ENCODE measurements at regions not wholly inside any gene's neighbourhood (a gene's known extent, or its start where the extent isn't known, plus 50 kb on each side); places are given as distances from the start of the nearest gene placed in this dataset.

GRCh38 chr13:22369090-22369489, 698.2 kb downstream of the FGF9 start (continued):
- TF ChIP-seq TBP (IDR thresholded peaks at IDR 0.05; ENCODE audit: low read depth, low read length) (no peak), RAD21 (IDR thresholded peaks at IDR 0.05 in 1 of 2, conservative IDR thresholded peaks at IDR 0.05 in 1 of 2; ENCODE audit: low read depth in 2 of 2, low read length in 2 of 2) (no peak), CHD1 (IDR thresholded peaks at IDR 0.05; ENCODE audit: low read depth, low read length) (no peak), JUND (IDR thresholded peaks at IDR 0.05; ENCODE audit: low read length) (no peak), ZNF274 (IDR thresholded peaks at IDR 0.05; ENCODE audit: borderline replicate concordance, extremely low read depth, low read length) (no peak)
- TF ChIP-seq, protein P1, sequence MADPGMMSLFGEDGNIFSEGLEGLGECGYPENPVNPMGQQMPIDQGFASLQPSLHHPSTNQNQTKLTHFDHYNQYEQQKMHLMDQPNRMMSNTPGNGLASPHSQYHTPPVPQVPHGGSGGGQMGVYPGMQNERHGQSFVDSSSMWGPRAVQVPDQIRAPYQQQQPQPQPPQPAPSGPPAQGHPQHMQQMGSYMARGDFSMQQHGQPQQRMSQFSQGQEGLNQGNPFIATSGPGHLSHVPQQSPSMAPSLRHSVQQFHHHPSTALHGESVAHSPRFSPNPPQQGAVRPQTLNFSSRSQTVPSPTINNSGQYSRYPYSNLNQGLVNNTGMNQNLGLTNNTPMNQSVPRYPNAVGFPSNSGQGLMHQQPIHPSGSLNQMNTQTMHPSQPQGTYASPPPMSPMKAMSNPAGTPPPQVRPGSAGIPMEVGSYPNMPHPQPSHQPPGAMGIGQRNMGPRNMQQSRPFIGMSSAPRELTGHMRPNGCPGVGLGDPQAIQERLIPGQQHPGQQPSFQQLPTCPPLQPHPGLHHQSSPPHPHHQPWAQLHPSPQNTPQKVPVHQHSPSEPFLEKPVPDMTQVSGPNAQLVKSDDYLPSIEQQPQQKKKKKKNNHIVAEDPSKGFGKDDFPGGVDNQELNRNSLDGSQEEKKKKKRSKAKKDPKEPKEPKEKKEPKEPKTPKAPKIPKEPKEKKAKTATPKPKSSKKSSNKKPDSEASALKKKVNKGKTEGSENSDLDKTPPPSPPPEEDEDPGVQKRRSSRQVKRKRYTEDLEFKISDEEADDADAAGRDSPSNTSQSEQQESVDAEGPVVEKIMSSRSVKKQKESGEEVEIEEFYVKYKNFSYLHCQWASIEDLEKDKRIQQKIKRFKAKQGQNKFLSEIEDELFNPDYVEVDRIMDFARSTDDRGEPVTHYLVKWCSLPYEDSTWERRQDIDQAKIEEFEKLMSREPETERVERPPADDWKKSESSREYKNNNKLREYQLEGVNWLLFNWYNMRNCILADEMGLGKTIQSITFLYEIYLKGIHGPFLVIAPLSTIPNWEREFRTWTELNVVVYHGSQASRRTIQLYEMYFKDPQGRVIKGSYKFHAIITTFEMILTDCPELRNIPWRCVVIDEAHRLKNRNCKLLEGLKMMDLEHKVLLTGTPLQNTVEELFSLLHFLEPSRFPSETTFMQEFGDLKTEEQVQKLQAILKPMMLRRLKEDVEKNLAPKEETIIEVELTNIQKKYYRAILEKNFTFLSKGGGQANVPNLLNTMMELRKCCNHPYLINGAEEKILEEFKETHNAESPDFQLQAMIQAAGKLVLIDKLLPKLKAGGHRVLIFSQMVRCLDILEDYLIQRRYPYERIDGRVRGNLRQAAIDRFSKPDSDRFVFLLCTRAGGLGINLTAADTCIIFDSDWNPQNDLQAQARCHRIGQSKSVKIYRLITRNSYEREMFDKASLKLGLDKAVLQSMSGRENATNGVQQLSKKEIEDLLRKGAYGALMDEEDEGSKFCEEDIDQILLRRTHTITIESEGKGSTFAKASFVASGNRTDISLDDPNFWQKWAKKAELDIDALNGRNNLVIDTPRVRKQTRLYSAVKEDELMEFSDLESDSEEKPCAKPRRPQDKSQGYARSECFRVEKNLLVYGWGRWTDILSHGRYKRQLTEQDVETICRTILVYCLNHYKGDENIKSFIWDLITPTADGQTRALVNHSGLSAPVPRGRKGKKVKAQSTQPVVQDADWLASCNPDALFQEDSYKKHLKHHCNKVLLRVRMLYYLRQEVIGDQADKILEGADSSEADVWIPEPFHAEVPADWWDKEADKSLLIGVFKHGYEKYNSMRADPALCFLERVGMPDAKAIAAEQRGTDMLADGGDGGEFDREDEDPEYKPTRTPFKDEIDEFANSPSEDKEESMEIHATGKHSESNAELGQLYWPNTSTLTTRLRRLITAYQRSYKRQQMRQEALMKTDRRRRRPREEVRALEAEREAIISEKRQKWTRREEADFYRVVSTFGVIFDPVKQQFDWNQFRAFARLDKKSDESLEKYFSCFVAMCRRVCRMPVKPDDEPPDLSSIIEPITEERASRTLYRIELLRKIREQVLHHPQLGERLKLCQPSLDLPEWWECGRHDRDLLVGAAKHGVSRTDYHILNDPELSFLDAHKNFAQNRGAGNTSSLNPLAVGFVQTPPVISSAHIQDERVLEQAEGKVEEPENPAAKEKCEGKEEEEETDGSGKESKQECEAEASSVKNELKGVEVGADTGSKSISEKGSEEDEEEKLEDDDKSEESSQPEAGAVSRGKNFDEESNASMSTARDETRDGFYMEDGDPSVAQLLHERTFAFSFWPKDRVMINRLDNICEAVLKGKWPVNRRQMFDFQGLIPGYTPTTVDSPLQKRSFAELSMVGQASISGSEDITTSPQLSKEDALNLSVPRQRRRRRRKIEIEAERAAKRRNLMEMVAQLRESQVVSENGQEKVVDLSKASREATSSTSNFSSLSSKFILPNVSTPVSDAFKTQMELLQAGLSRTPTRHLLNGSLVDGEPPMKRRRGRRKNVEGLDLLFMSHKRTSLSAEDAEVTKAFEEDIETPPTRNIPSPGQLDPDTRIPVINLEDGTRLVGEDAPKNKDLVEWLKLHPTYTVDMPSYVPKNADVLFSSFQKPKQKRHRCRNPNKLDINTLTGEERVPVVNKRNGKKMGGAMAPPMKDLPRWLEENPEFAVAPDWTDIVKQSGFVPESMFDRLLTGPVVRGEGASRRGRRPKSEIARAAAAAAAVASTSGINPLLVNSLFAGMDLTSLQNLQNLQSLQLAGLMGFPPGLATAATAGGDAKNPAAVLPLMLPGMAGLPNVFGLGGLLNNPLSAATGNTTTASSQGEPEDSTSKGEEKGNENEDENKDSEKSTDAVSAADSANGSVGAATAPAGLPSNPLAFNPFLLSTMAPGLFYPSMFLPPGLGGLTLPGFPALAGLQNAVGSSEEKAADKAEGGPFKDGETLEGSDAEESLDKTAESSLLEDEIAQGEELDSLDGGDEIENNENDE (IDR thresholded peaks at IDR 0.05; ENCODE audit: insufficient replicate concordance, low read length): no peak
